ENCODE measurements at regions not wholly inside any gene's neighbourhood (a gene's known extent, or its start where the extent isn't known, plus 50 kb on each side); places are given as distances from the start of the nearest gene placed in this dataset.

- TF ChIP-seq CTCF (conservative IDR thresholded peaks at IDR 0.05; ENCODE audit: low read length), result no peak
- H3K4me3 ChIP-seq (ENCODE audit: low read length), result no peak overlapping the region
- DNase-seq (ENCODE audit: low read depth), result no peak
Observed at GRCh38 chr1:198902655-198903054, 263.8 kb downstream of the PTPRC start.

GRCh38 chr1:198903203-198903602 lies 264.4 kb downstream of the PTPRC start:
- peak overlapping the region; percentile 5; the same call in 1 of the 2 replicates for H3K4me3 ChIP-seq (ENCODE audit: low read length)
- no peak for TF ChIP-seq CTCF (conservative IDR thresholded peaks at IDR 0.05; ENCODE audit: low read length)
- peak; percentile 64 for DNase-seq (ENCODE audit: low read depth)

- DNase-seq (ENCODE audit: low read depth), result no peak
- no peak for TF ChIP-seq CTCF (conservative IDR thresholded peaks at IDR 0.05; ENCODE audit: low read length)
- no peak overlapping the region; the same call in 1 of the 2 replicates for H3K4me3 ChIP-seq (ENCODE audit: low read length)
Observed at GRCh38 chr1:198903621-198904020, 264.8 kb downstream of the PTPRC start.

GRCh38 chr1:198904321-198904720 lies 265.5 kb downstream of the PTPRC start:
- H3K4me3 ChIP-seq (ENCODE audit: low read length), result peak overlapping the region; percentile 7; the same call in 1 of the 2 replicates
- TF ChIP-seq CTCF (conservative IDR thresholded peaks at IDR 0.05; ENCODE audit: low read length), result no peak
- peak; percentile 66 for DNase-seq (ENCODE audit: low read depth)

GRCh38 chr1:198906739-198907422 lies 268.0 kb downstream of the PTPRC start:
- no peak for TF ChIP-seq CTCF (conservative IDR thresholded peaks at IDR 0.05; ENCODE audit: low read length)
- H3K4me3 ChIP-seq (ENCODE audit: low read length), result no peak overlapping the region
- DNase-seq (ENCODE audit: low read depth), result no peak

DNA sequence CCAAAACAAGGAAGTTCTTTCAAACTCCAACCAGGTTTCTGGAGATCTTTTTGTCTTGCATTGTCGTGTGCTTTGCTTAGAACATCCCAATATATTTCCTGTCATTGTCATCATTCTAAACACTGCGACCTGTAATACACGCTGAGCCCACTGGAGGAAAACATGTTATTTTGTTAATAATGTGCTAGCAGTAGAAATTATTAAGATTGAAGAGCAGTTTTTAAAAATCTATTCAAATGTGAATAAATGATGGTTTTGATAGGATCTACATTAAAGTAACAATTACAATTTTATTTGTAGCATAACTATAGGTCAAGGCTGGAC lies 268.5 kb downstream of the PTPRC start:
- H3K4me3 ChIP-seq (ENCODE audit: low read length), result no peak overlapping the region
- no peak for DNase-seq (ENCODE audit: low read depth)
- TF ChIP-seq CTCF (conservative IDR thresholded peaks at IDR 0.05; ENCODE audit: low read length), result no peak

GRCh38 chr1:198908995-198909394 lies 270.2 kb downstream of the PTPRC start:
- H3K4me3 ChIP-seq (ENCODE audit: low read length), result no peak overlapping the region
- no peak for TF ChIP-seq CTCF (conservative IDR thresholded peaks at IDR 0.05; ENCODE audit: low read length)
- peak; percentile 59 for DNase-seq (ENCODE audit: low read depth)

Data from AG10803 (cell line).